ENCODE measurements at regions not wholly inside any gene's neighbourhood (a gene's known extent, or its start where the extent isn't known, plus 50 kb on each side); places are given as distances from the start of the nearest gene placed in this dataset.

DNA sequence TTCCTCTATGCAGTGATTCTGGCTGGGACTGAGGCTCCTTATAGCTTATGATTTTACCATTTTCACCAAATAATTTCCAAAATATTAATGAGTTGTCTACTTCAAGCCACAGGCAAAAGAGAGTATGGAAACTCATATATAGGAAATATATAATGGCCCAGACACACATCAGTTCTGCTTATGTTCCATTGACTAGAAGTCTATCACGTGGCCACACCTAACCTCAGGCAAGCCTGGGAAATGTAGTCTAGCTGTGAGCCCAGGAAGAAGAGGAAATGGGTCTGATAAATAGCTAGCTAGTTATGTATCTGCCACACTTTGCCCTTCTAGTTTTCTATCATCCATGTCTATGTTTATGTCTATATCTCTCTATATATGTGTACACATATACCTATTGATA, 195.1 kb downstream of the OTOL1 start:
- FAIRE-seq = no peak
- H3K79me2 ChIP-seq (ENCODE audit: control insufficient read depth, insufficient read depth, low read length) = no peaks in the 10 kb centered on the region
- H3K9me1 ChIP-seq (ENCODE audit: control insufficient read depth, insufficient read depth, low read length) = no peaks in the 10 kb centered on the region
- no peak overlapping the region for H3K4me3 ChIP-seq
- H3K4me1 ChIP-seq (replicated peaks in 1 of 2; ENCODE audit: control insufficient read depth in 2 of 2, insufficient read depth in 2 of 2, low read length in 2 of 2) = no peaks in the 10 kb centered on the region
- H3K9ac ChIP-seq (ENCODE audit: insufficient read depth in 1 of 2, low read depth in 2 of 2, low read length in 2 of 2) = no peak overlapping the region
- CTCF ChIA-PET (ENCODE audit: low intra/inter-chr PET ratio) = no interaction called here
- no peak for ATAC-seq
- no peaks in the 10 kb centered on the region; the same call in 1 of the 2 replicates for H3K9me3 ChIP-seq (replicated peaks; ENCODE audit: control insufficient read depth, insufficient read depth, low read depth, low read length)
- 0% methylated on average over 1 of the region's 1 CpG for WGBS (ENCODE audit: insufficient coverage, low coverage, missing lambda C conversion rate)
- POLR2A ChIA-PET = no interaction called here
- DNase-seq (ENCODE audit: extremely low read depth in 1 of 4, low spot score in 3 of 4) = no peak
- intact Hi-C loops (cut with micrococcal nuclease) (no loop called here), in situ Hi-C loops (cut with MboI) (no loop called here)
- no peaks in the 10 kb centered on the region for H3K27me3 ChIP-seq (ENCODE audit: control insufficient read depth in 2 of 2, insufficient read depth in 2 of 2, low read length in 2 of 2)
- no peak overlapping the region for H3K27ac ChIP-seq (ENCODE audit: extremely low read depth, low read depth, low read length)
- no peaks in the 10 kb centered on the region for H4K20me1 ChIP-seq (replicated peaks; ENCODE audit: control insufficient read depth, insufficient read depth, low read length)
- no peaks in the 10 kb centered on the region for H3K36me3 ChIP-seq (ENCODE audit: control insufficient read depth, insufficient read depth, low read length)
- no peak overlapping the region for H2AFZ ChIP-seq (ENCODE audit: low read depth, low read length)
- no peak overlapping the region for H3K4me2 ChIP-seq (ENCODE audit: insufficient read depth, low read length)
- no TSS peak for BruUV-seq (replicated peaks)
- TF ChIP-seq, protein P1, sequence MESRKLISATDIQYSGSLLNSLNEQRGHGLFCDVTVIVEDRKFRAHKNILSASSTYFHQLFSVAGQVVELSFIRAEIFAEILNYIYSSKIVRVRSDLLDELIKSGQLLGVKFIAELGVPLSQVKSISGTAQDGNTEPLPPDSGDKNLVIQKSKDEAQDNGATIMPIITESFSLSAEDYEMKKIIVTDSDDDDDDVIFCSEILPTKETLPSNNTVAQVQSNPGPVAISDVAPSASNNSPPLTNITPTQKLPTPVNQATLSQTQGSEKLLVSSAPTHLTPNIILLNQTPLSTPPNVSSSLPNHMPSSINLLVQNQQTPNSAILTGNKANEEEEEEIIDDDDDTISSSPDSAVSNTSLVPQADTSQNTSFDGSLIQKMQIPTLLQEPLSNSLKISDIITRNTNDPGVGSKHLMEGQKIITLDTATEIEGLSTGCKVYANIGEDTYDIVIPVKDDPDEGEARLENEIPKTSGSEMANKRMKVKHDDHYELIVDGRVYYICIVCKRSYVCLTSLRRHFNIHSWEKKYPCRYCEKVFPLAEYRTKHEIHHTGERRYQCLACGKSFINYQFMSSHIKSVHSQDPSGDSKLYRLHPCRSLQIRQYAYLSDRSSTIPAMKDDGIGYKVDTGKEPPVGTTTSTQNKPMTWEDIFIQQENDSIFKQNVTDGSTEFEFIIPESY (CRISPR knock-in tag; IDR thresholded peaks at IDR 0.05) = no peak
- TF ChIP-seq, protein P2, sequence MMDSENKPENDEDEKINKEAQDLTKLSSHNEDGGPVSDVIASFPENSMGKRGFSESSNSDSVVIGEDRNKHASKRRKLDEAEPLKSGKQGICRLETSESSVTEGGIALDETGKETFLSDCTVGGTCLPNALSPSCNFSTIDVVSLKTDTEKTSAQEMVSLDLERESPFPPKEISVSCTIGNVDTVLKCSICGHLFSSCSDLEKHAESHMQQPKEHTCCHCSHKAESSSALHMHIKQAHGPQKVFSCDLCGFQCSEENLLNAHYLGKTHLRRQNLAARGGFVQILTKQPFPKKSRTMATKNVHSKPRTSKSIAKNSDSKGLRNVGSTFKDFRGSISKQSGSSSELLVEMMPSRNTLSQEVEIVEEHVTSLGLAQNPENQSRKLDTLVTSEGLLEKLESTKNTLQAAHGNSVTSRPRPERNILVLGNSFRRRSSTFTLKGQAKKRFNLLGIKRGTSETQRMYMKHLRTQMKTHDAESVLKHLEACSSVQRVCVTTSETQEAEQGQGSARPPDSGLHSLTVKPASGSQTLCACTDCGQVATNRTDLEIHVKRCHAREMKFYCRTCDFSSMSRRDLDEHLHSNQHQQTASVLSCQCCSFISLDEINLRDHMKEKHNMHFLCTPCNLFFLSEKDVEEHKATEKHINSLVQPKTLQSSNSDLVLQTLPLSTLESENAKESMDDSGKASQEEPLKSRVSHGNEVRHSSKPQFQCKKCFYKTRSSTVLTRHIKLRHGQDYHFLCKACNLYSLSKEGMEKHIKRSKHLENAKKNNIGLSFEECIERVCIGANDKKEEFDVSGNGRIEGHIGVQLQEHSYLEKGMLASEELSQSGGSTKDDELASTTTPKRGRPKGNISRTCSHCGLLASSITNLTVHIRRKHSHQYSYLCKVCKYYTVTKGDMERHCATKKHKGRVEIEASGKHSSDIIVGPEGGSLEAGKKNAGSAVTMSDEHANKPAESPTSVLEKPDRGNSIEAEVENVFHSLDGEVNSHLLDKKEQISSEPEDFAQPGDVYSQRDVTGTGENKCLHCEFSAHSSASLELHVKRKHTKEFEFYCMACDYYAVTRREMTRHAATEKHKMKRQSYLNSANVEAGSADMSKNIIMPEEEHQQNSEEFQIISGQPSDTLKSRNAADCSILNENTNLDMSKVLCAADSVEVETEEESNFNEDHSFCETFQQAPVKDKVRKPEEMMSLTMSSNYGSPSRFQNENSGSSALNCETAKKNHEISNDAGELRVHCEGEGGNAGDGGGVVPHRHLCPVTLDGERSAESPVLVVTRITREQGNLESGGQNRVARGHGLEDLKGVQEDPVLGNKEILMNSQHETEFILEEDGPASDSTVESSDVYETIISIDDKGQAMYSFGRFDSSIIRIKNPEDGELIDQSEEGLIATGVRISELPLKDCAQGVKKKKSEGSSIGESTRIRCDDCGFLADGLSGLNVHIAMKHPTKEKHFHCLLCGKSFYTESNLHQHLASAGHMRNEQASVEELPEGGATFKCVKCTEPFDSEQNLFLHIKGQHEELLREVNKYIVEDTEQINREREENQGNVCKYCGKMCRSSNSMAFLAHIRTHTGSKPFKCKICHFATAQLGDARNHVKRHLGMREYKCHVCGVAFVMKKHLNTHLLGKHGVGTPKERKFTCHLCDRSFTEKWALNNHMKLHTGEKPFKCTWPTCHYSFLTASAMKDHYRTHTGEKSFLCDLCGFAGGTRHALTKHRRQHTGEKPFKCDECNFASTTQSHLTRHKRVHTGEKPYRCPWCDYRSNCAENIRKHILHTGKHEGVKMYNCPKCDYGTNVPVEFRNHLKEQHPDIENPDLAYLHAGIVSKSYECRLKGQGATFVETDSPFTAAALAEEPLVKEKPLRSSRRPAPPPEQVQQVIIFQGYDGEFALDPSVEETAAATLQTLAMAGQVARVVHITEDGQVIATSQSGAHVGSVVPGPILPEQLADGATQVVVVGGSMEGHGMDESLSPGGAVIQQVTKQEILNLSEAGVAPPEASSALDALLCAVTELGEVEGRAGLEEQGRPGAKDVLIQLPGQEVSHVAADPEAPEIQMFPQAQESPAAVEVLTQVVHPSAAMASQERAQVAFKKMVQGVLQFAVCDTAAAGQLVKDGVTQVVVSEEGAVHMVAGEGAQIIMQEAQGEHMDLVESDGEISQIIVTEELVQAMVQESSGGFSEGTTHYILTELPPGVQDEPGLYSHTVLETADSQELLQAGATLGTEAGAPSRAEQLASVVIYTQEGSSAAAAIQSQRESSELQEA (IDR thresholded peaks at IDR 0.05; ENCODE audit: low read depth) = no peak
- TF ChIP-seq ZNF224 (CRISPR knock-in tag; IDR thresholded peaks at IDR 0.05) (no peak), NCOR1 (IDR thresholded peaks at IDR 0.05) (no peak), ZNF75A (CRISPR knock-in tag; IDR thresholded peaks at IDR 0.05) (no peak), POLR2B (IDR thresholded peaks at IDR 0.05; ENCODE audit: low read depth, partially characterized antibody) (no peak), POLR2AphosphoS5 (IDR thresholded peaks at IDR 0.05; ENCODE audit: control insufficient read depth, insufficient read depth, low read depth, low read length) (no peak), NR2C1 (IDR thresholded peaks at IDR 0.05) (no peak), NR2C1 (tag; IDR thresholded peaks at IDR 0.05) (no peak)
- TF ChIP-seq, protein P3, sequence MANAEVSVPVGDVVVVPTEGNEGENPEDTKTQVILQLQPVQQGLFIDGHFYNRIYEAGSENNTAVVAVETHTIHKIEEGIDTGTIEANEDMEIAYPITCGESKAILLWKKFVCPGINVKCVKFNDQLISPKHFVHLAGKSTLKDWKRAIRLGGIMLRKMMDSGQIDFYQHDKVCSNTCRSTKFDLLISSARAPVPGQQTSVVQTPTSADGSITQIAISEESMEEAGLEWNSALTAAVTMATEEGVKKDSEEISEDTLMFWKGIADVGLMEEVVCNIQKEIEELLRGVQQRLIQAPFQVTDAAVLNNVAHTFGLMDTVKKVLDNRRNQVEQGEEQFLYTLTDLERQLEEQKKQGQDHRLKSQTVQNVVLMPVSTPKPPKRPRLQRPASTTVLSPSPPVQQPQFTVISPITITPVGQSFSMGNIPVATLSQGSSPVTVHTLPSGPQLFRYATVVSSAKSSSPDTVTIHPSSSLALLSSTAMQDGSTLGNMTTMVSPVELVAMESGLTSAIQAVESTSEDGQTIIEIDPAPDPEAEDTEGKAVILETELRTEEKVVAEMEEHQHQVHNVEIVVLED (CRISPR knock-in tag; IDR thresholded peaks at IDR 0.05) = no peak
- TF ChIP-seq, protein P4, sequence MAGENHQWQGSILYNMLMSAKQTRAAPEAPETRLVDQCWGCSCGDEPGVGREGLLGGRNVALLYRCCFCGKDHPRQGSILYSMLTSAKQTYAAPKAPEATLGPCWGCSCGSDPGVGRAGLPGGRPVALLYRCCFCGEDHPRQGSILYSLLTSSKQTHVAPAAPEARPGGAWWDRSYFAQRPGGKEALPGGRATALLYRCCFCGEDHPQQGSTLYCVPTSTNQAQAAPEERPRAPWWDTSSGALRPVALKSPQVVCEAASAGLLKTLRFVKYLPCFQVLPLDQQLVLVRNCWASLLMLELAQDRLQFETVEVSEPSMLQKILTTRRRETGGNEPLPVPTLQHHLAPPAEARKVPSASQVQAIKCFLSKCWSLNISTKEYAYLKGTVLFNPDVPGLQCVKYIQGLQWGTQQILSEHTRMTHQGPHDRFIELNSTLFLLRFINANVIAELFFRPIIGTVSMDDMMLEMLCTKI (IDR thresholded peaks at IDR 0.05; ENCODE audit: partially characterized antibody) = no peak
